GM23338 (cell line): ENCODE measurements at regions not wholly inside any gene's neighbourhood (a gene's known extent, or its start where the extent isn't known, plus 50 kb on each side); places are given as distances from the start of the nearest gene placed in this dataset.

Source experiments
- ATAC-seq: fragments of 200-7000 bp; cut with Tn5 transposase; 3 replicates; pipeline ENCODE4 v1.9.1; 2020
- DNase-seq: peaks from one replicate; pipeline ENCODE4 v3.0.0-alpha.2; 2015; ENCODE audit warnings: low spot score
- H2AFZ ChIP-seq: fragments of 200-600 bp; sonication (generic); 2 replicates; pipeline ENCODE4 v1.8.0; 2016; ENCODE audit warnings: antibody characterized with exemption, mild to moderate bottlenecking, moderate library complexity
- H3F3A ChIP-seq: fragments of 200-600 bp; sonication (generic); replicated peaks from 2 replicates; pipeline ENCODE4 v1.8.0; 2017; ENCODE audit warnings: antibody characterized with exemption, mixed run types, low read depth
- H3K27ac ChIP-seq: fragments of 200-600 bp; sonication (generic); 2 replicates; pipeline ENCODE4 v1.6.1; 2016; ENCODE audit warnings: low read depth
- H3K27me3 ChIP-seq: fragments of 200-600 bp; sonication (generic); 2 replicates; pipeline ENCODE4 v1.8.0; 2016; ENCODE audit warnings: mild to moderate bottlenecking, mixed run types, moderate library complexity; ENCODE audit not compliant: insufficient read depth
- H3K36me3 ChIP-seq: fragments of 200-600 bp; sonication (generic); 2 replicates; pipeline ENCODE4 v1.8.0; 2016; ENCODE audit warnings: mild to moderate bottlenecking; ENCODE audit not compliant: insufficient read depth
- H3K4me1 ChIP-seq: fragments of 200-600 bp; sonication (generic); 2 replicates; pipeline ENCODE4 v1.8.0; 2016; ENCODE audit warnings: mild to moderate bottlenecking, moderate library complexity; ENCODE audit not compliant: insufficient read depth
- H3K4me2 ChIP-seq: fragments of 200-600 bp; sonication (generic); 2 replicates; pipeline ENCODE4 v1.7.1; 2017; ENCODE audit warnings: mixed run types
- H3K4me3 ChIP-seq: fragments of 200-600 bp; sonication (generic); 2 replicates; pipeline ENCODE4 v1.6.1; 2016; ENCODE audit warnings: mixed run types
- H3K79me2 ChIP-seq: fragments of 200-600 bp; sonication (generic); replicated peaks from 2 replicates; pipeline ENCODE4 v1.8.0; 2017; ENCODE audit warnings: mild to moderate bottlenecking; ENCODE audit not compliant: insufficient read depth
- H3K9me2 ChIP-seq: fragments of 200-600 bp; sonication (generic); 2 replicates; pipeline ENCODE4 v1.8.0; 2017; ENCODE audit not compliant: insufficient read depth
- H4K20me1 ChIP-seq: fragments of 200-600 bp; sonication (generic); replicated peaks from 2 replicates; pipeline ENCODE4 v1.8.0; 2017; ENCODE audit warnings: mild to moderate bottlenecking; ENCODE audit not compliant: insufficient read depth
- H3K27ac Mint-ChIP-seq: 2 replicates; pipeline ENCODE4 v1.8.0; 2020; ENCODE audit warnings: inconsistent platforms, mild to moderate bottlenecking, moderate library complexity, mixed read lengths
- H3K27me3 Mint-ChIP-seq: 3 replicates; pipeline ENCODE4 v1.8.0; 2022; ENCODE audit warnings: low read depth, mild to moderate bottlenecking, moderate library complexity, mixed read lengths, inconsistent platforms; ENCODE audit not compliant: insufficient read depth, poor library complexity
- H3K36me3 Mint-ChIP-seq: 3 replicates; pipeline ENCODE4 v1.8.0; 2021; ENCODE audit warnings: low read depth, mild to moderate bottlenecking, inconsistent platforms, moderate library complexity, mixed read lengths
- H3K4me1 Mint-ChIP-seq: 3 replicates; pipeline ENCODE4 v1.8.0; 2020; ENCODE audit warnings: mild to moderate bottlenecking, inconsistent platforms, mixed read lengths
- H3K4me3 Mint-ChIP-seq: 3 replicates; pipeline ENCODE4 v1.8.0; 2021; ENCODE audit warnings: moderate library complexity, mild to moderate bottlenecking, inconsistent platforms, mixed read lengths
- H3K9me3 Mint-ChIP-seq: 3 replicates; pipeline ENCODE4 v1.8.0; 2020; ENCODE audit warnings: moderate library complexity, mild to moderate bottlenecking, inconsistent platforms, mixed read lengths
- CREB1 ChIP-seq: fragments of 250-450 bp; sonication (Bioruptor Pico); IDR thresholded peaks from 2 replicates; pipeline ENCODE4 v1.5.0; 2020; ENCODE audit warnings: low read depth, mild to moderate bottlenecking, moderate library complexity
- EZH2 ChIP-seq: fragments of 200-600 bp; sonication (generic); IDR thresholded peaks from one replicate; pipeline ENCODE4 v1.8.0; 2017; ENCODE audit warnings: antibody characterized with exemption, mild to moderate bottlenecking, low read depth; ENCODE audit not compliant: unreplicated experiment
- EZH2phosphoT487 ChIP-seq: fragments of 200-600 bp; sonication (generic); IDR thresholded peaks from one replicate; pipeline ENCODE4 v1.8.1; 2018; ENCODE audit warnings: antibody characterized with exemption; ENCODE audit not compliant: unreplicated experiment
- JUNB ChIP-seq: IDR thresholded peaks from one replicate; pipeline ENCODE4 v1.6.1; 2016; ENCODE audit warnings: antibody characterized with exemption; ENCODE audit not compliant: unreplicated experiment
- NANOG ChIP-seq: IDR thresholded peaks from 2 replicates; pipeline ENCODE4 v1.6.1; 2016; ENCODE audit warnings: antibody characterized with exemption, borderline replicate concordance
- POLR2AphosphoS5 ChIP-seq: IDR thresholded peaks from 2 replicates; pipeline ENCODE4 v1.6.1; 2016; ENCODE audit warnings: antibody characterized with exemption, low read depth
- STAT1 ChIP-seq: IDR thresholded peaks from one replicate; pipeline ENCODE4 v1.6.1; 2016; ENCODE audit warnings: antibody characterized with exemption; ENCODE audit not compliant: unreplicated experiment
- ZNF114 ChIP-seq: fragments of 250-450 bp; sonication (Bioruptor Pico); IDR thresholded peaks from 2 replicates; pipeline ENCODE4 v1.5.0; 2020; ENCODE audit warnings: mild to moderate bottlenecking, moderate library complexity
- ZNF331 ChIP-seq: fragments of 250-450 bp; sonication (Bioruptor Pico); IDR thresholded peaks from 2 replicates; pipeline ENCODE4 v1.5.0; 2020; ENCODE audit warnings: low read depth, mild to moderate bottlenecking, moderate library complexity
- TF ChIP-seq, protein P1 (sequence below): IDR thresholded peaks from 2 replicates; pipeline ENCODE4 v1.6.1; 2016; ENCODE audit warnings: antibody characterized with exemption
- TF ChIP-seq, protein P2 (sequence below), 2 experiments: fragments of 200-600 bp in 1 of 2; sonication (generic) in 1 of 2; conservative IDR thresholded peaks; 2 replicates each; pipeline versions ENCODE4 v1.5.1 to v1.6.1; 2016 to 2017; ENCODE audit warnings: antibody characterized with exemption in 2 of 2, low read depth in 2 of 2, mild to moderate bottlenecking in 2 of 2, moderate library complexity in 1 of 2
- TF ChIP-seq, protein P3 (sequence below): fragments of 250-450 bp; sonication (Bioruptor Pico); IDR thresholded peaks from 2 replicates; pipeline ENCODE4 v1.5.0; 2020; ENCODE audit warnings: mild to moderate bottlenecking, moderate library complexity
- TF ChIP-seq, protein P4 (sequence below): IDR thresholded peaks from one replicate; pipeline ENCODE4 v1.6.1; 2018; ENCODE audit warnings: antibody characterized with exemption; ENCODE audit not compliant: unreplicated experiment

DNA sequence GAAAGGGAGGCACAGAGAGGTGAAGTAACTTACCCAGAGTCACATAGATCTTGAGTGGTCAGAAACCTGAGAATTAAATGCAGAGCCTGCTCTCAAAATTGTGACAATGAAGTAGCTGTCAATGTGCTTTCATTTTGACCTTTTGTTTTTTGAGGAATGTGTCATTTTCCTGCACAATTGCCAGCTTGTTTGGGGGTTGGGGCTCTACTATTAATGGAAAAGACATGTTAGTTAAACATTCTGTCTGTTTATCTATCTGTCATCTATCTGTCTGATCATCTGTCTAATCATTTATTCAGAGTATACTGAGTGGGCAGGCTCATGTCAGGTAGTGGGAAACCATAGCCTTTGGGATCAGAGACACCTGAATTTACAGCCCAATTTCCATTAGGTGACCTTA lies 428.4 kb downstream of the TSN start:
- H3K4me3 Mint-ChIP-seq = no peak overlapping the region
- peaks cover 22% of the 10 kb centered on the region for H3K9me3 Mint-ChIP-seq
- peaks cover 2% of the 10 kb centered on the region; the same call in 1 of the 3 replicates for H3K36me3 Mint-ChIP-seq

More for the DNA sequence above, 428.4 kb downstream of the TSN start:
- Histone ChIP-seq H4K20me1 (no peaks in the 10 kb centered on the region), H3K9me2 (no peaks in the 10 kb centered on the region; the same call in 1 of the 2 replicates), H3F3A (no peaks in the 10 kb centered on the region), H3K27me3 (no peaks in the 10 kb centered on the region), H2AFZ (no peak overlapping the region), H3K79me2 (no peaks in the 10 kb centered on the region), H3K4me2 (no peak overlapping the region), H3K4me1 (no peaks in the 10 kb centered on the region), H3K36me3 (no peaks in the 10 kb centered on the region), H3K4me3 (no peak overlapping the region), H3K27ac (no peak overlapping the region)
- ATAC-seq (no peak), DNase-seq (no peak)
- TF ChIP-seq, protein P1, sequence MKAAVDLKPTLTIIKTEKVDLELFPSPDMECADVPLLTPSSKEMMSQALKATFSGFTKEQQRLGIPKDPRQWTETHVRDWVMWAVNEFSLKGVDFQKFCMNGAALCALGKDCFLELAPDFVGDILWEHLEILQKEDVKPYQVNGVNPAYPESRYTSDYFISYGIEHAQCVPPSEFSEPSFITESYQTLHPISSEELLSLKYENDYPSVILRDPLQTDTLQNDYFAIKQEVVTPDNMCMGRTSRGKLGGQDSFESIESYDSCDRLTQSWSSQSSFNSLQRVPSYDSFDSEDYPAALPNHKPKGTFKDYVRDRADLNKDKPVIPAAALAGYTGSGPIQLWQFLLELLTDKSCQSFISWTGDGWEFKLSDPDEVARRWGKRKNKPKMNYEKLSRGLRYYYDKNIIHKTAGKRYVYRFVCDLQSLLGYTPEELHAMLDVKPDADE = no peak
- no peak for TF ChIP-seq STAT1
- TF ChIP-seq CREB1 (CRISPR knock-in tag) = no peak
- no peak for TF ChIP-seq NANOG
- no peak for TF ChIP-seq ZNF114 (CRISPR knock-in tag)
- no peak for TF ChIP-seq EZH2phosphoT487
- TF ChIP-seq, protein P2, sequence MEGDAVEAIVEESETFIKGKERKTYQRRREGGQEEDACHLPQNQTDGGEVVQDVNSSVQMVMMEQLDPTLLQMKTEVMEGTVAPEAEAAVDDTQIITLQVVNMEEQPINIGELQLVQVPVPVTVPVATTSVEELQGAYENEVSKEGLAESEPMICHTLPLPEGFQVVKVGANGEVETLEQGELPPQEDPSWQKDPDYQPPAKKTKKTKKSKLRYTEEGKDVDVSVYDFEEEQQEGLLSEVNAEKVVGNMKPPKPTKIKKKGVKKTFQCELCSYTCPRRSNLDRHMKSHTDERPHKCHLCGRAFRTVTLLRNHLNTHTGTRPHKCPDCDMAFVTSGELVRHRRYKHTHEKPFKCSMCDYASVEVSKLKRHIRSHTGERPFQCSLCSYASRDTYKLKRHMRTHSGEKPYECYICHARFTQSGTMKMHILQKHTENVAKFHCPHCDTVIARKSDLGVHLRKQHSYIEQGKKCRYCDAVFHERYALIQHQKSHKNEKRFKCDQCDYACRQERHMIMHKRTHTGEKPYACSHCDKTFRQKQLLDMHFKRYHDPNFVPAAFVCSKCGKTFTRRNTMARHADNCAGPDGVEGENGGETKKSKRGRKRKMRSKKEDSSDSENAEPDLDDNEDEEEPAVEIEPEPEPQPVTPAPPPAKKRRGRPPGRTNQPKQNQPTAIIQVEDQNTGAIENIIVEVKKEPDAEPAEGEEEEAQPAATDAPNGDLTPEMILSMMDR (conservative IDR thresholded peaks at IDR 0.05; ENCODE audit: low read depth in 2 of 2) = no peak
- TF ChIP-seq ZNF331 = no peak
- no peak for TF ChIP-seq JUNB
- TF ChIP-seq, protein P3, sequence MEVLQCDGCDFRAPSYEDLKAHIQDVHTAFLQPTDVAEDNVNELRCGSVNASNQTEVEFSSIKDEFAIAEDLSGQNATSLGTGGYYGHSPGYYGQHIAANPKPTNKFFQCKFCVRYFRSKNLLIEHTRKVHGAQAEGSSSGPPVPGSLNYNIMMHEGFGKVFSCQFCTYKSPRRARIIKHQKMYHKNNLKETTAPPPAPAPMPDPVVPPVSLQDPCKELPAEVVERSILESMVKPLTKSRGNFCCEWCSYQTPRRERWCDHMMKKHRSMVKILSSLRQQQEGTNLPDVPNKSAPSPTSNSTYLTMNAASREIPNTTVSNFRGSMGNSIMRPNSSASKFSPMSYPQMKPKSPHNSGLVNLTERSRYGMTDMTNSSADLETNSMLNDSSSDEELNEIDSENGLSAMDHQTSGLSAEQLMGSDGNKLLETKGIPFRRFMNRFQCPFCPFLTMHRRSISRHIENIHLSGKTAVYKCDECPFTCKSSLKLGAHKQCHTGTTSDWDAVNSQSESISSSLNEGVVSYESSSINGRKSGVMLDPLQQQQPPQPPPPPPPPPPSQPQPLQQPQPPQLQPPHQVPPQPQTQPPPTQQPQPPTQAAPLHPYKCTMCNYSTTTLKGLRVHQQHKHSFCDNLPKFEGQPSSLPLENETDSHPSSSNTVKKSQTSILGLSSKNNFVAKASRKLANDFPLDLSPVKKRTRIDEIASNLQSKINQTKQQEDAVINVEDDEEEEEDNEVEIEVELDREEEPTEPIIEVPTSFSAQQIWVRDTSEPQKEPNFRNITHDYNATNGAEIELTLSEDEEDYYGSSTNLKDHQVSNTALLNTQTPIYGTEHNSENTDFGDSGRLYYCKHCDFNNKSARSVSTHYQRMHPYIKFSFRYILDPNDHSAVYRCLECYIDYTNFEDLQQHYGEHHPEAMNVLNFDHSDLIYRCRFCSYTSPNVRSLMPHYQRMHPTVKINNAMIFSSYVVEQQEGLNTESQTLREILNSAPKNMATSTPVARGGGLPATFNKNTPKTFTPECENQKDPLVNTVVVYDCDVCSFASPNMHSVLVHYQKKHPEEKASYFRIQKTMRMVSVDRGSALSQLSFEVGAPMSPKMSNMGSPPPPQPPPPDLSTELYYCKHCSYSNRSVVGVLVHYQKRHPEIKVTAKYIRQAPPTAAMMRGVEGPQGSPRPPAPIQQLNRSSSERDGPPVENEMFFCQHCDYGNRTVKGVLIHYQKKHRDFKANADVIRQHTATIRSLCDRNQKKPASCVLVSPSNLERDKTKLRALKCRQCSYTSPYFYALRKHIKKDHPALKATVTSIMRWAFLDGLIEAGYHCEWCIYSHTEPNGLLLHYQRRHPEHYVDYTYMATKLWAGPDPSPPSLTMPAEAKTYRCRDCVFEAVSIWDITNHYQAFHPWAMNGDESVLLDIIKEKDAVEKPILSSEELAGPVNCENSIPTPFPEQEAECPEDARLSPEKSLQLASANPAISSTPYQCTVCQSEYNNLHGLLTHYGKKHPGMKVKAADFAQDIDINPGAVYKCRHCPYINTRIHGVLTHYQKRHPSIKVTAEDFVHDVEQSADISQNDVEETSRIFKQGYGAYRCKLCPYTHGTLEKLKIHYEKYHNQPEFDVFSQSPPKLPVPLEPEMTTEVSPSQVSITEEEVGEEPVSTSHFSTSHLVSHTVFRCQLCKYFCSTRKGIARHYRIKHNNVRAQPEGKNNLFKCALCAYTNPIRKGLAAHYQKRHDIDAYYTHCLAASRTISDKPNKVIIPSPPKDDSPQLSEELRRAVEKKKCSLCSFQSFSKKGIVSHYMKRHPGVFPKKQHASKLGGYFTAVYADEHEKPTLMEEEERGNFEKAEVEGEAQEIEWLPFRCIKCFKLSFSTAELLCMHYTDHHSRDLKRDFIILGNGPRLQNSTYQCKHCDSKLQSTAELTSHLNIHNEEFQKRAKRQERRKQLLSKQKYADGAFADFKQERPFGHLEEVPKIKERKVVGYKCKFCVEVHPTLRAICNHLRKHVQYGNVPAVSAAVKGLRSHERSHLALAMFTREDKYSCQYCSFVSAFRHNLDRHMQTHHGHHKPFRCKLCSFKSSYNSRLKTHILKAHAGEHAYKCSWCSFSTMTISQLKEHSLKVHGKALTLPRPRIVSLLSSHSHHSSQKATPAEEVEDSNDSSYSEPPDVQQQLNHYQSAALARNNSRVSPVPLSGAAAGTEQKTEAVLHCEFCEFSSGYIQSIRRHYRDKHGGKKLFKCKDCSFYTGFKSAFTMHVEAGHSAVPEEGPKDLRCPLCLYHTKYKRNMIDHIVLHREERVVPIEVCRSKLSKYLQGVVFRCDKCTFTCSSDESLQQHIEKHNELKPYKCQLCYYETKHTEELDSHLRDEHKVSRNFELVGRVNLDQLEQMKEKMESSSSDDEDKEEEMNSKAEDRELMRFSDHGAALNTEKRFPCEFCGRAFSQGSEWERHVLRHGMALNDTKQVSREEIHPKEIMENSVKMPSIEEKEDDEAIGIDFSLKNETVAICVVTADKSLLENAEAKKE (CRISPR knock-in tag) = no peak
- TF ChIP-seq EZH2 = no peak
- no peak for TF ChIP-seq POLR2AphosphoS5
- TF ChIP-seq, protein P4, sequence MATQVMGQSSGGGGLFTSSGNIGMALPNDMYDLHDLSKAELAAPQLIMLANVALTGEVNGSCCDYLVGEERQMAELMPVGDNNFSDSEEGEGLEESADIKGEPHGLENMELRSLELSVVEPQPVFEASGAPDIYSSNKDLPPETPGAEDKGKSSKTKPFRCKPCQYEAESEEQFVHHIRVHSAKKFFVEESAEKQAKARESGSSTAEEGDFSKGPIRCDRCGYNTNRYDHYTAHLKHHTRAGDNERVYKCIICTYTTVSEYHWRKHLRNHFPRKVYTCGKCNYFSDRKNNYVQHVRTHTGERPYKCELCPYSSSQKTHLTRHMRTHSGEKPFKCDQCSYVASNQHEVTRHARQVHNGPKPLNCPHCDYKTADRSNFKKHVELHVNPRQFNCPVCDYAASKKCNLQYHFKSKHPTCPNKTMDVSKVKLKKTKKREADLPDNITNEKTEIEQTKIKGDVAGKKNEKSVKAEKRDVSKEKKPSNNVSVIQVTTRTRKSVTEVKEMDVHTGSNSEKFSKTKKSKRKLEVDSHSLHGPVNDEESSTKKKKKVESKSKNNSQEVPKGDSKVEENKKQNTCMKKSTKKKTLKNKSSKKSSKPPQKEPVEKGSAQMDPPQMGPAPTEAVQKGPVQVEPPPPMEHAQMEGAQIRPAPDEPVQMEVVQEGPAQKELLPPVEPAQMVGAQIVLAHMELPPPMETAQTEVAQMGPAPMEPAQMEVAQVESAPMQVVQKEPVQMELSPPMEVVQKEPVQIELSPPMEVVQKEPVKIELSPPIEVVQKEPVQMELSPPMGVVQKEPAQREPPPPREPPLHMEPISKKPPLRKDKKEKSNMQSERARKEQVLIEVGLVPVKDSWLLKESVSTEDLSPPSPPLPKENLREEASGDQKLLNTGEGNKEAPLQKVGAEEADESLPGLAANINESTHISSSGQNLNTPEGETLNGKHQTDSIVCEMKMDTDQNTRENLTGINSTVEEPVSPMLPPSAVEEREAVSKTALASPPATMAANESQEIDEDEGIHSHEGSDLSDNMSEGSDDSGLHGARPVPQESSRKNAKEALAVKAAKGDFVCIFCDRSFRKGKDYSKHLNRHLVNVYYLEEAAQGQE = no peak
- no peak overlapping the region for H3K27ac Mint-ChIP-seq
- H3K4me1 Mint-ChIP-seq = peaks cover 3% of the 10 kb centered on the region; the same call in 1 of the 3 replicates
- H3K27me3 Mint-ChIP-seq = peaks cover 9% of the 10 kb centered on the region
